ENCODE measurements at regions not wholly inside any gene's neighbourhood (a gene's known extent, or its start where the extent isn't known, plus 50 kb on each side); places are given as distances from the start of the nearest gene placed in this dataset.
A peak's percentile ranks its signal among the peaks of the same experiment; 100 is the strongest.
"Not testable (repeated sequence)": the region's sequence is repeated elsewhere in the genome, so short reads cannot be mapped to it uniquely, and the experiment has no call there.

- DNase-seq (ENCODE audit: low spot score), result no peak
Observed at GRCh38 chr18:6525604-6526003, 110.9 kb upstream of the L3MBTL4 start.

DNA sequence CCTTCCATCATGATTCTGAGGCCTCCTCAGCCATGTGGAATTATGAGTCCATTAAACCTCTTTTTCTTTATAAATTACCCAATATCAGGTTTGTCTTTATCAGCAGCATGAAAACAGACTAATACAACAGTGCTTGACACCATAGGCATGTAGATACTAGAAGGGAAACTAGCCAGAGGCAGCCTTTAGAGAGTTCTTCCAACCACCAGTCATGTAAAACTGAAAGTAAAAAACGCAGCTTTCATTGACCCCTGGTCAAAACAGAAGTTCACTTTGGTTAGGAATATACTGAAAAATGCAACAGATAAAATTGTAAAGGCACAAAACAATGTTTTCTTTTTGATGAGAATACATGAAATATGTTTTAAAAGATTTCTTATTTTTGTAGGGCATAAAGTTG lies 122.8 kb upstream of the L3MBTL4 start:
- no peak for DNase-seq (ENCODE audit: low spot score)

- not testable (repeated sequence) for DNase-seq (ENCODE audit: low spot score)
Observed at GRCh38 chr18:6541131-6541679, 126.5 kb upstream of the L3MBTL4 start.

DNA sequence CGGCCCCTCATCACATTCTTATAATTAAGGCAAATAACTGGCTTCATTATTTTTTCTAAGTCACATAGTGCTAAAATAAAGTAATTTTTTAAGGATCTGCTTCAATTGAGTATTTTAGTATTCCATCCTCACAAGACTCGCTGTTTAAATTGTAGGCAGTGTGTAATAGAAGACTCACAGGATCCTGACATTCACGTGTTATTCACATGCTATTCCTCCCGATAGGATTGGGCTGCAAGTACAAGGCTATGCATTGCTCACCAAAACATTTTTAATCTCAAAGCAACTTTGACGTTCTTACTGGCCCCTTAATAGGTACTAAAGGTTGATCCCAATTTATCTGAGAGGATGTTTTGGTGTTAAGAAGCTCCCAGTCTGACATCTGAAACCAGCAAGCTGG lies 127.6 kb upstream of the L3MBTL4 start:
- no peak for DNase-seq (ENCODE audit: low spot score)

DNA sequence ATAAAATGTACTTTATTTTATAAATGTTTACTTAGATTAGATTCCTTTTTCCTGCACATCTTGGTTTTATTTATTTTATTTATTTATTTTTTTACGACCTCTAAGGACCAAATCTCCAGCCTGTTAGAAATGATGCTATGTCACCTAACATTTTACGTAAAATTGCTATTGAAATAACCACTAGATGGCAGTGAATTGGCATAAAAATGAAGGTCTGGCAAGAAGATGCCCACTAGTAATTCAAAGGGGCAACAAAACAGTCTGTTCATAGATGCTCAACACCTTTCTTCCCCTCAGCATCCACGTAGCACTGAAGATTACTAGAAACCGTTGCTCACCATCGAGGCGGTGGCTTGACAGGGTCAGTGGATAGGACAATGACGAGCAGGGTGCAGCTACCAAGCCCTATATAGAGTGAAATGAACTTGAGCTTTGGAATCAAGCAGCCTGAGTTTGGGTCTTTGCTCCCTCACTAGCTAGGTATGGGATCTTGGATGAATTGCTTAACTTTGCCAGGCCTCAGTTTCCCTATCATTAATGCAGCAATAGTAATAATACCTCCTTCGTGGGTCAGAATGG lies 128.7 kb upstream of the L3MBTL4 start:
- DNase-seq (ENCODE audit: low spot score), result peak; percentile 42

GRCh38 chr18:6546229-6546628 lies 131.5 kb upstream of the L3MBTL4 start:
- DNase-seq (ENCODE audit: low spot score), result no peak

DNA sequence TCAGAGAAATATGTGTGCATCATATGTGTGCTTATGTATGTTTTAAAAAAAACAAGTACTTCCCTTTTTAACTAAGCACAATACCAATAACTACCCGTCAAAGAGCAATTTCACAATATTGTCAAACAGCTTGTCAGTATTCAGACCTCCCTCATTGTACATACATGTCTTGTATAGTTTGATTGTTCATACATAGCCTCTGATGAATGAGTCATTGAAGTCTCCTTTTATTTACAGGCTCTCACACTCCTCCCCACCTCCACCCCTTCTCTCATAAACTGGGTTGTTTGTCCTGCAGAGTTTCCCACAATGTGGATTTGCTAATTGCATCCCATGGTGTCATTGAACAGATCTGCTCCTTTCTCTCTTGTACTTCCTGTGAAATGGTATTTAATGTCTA lies 132.8 kb upstream of the L3MBTL4 start:
- DNase-seq (ENCODE audit: low spot score), result no peak

DNA sequence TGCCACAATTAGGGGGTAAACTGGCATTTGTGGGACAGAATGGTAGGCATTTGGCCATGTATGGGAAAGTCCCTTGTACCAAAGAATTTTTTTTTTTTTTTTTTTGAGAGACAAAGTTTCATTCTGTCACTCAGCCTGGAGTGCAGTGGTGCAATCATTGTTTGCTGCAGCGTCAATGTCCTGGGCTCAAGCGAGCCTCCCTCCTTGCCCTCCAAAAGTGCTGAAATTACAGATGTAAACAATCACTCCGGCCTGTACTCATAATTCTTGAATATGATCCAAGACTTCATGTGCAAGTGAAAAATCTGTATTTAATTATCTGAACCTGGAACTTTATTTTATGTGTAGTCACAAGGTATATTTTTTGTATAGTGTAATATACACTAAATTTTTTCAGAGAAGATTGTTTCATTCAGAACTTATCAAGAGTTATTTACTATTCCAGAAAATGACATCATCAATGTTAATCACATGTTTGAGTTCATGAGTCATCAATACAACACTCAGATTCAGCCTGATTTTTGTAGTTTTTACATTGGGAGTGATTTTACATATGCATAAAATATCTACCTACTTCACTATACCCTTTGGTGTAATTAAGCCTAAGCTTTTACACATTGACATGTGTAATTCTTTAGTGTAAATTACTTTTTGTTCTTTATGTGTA lies 138.7 kb upstream of the L3MBTL4 start:
- no peak for DNase-seq (ENCODE audit: low spot score)

- DNase-seq (ENCODE audit: low spot score), result peak; percentile 31
Observed at GRCh38 chr18:6557057-6557769, 142.5 kb upstream of the L3MBTL4 start.

DNA sequence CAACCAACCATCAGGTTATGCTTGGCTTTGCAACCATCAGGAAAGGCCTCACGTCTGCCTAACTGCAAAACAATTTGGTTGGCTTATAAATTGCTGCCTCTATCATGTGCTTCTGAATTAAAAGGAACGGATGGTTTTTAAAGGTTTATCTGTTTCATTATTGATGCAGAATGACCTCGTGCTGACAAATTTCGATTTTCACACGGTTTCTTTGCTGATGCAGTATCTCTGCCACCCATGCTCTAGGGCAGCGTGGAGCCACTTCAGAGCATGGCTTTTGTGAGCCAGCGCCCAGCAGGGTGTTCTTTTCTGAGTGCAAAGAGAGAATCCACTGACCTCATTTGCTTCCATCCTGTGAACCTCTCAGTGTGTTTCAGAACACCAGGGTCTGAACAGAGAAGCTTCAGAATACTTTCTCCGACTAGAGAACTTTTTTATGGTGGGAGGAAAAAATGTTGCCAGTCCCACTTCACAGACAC lies 143.1 kb upstream of the L3MBTL4 start:
- no peak for DNase-seq (ENCODE audit: low spot score)

DNA sequence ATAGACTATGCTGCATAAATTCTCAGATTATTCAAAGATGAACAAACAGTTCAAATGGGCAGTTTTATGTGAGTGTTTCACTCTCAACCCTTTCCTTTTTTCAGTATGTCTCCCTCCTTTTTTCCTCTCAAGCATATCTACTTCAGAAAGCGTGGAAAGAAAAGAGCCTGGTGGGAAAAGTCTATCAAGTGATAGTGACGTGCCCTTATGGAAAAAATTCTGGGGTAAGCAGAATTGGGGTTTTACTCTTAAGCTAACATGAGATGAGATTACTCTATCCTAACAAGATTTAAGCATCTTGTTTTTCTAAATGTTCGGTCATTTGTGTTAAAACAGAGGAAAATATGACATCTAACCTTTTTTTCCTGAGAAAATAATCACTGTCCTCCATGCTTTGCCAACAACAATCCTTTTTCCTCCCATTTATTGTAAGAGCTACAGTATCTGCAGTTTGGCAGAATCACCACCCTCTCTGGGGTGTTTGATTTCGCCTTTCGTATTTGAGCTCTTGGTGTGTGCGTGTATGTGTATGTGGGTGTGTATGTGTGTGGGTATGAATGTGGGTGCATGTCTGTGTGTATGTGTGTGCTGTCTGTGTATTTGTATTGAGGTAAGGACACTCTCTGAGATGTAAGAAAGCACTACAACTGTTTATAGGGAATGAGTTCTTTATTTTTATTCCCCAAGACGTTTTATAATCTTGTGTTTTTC lies 143.9 kb upstream of the L3MBTL4 start:
- no peak for DNase-seq (ENCODE audit: low spot score)

DNA sequence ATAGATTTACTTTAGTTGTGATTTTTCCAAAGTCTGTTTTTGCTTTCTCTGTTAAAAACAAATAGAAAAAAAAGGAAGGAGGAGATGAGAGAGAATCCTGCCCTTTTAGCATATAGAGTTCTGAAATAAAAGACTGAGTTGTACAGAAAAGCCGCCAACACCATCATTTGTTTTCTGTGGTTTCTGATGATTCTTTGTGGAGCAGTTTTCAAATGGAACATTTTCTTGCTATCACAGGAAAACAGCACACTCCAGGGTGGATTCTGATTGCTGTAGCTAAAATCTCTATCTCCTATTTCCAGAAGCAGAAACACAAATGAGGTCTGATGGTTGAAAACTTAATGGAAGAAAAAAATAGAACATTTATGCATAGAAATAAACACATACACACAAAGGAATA lies 144.6 kb upstream of the L3MBTL4 start:
- DNase-seq (ENCODE audit: low spot score), result no peak

DNA sequence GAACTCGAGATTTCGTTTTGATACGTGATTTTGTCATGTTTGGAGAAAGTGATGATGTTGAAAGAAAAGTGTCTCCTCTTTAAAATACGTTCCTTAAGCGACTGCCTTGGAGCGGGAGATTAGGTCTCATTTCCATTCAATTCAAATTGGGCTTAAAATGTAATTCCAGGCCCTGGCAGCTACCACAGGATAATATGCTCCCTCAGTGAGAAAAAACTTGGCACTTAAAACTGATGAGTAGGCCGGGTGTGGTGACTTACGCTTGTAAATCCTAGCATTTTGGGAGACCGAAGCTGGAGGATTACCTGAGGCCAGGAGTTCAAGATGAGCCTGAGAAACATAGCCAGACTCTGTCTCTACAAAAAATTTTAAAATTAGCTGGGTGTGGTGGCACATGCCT lies 146.3 kb upstream of the L3MBTL4 start:
- DNase-seq (ENCODE audit: low spot score), result no peak

DNA sequence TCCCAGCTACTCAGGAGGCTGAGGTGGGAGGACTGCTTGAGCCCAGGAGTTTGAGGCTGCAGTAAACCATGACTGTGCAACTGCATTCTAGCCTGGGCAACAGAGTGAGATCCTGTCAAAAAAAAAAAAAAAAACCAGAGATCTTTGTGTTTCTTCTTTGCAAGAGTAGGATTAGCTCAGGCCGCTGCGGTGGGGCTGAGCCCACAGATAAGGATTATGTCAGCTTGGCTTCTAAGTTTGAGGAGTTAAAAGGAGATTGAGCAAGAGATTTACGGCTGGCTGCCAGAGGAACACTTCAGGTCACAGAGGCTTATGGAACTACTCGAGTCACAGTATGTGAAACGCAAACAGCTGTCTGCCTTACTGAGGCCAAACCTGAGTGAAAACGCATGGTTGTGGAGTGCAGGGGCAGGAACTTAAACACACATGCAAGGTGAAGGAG lies 146.7 kb upstream of the L3MBTL4 start:
- no peak for DNase-seq (ENCODE audit: low spot score)

- no peak for DNase-seq (ENCODE audit: low spot score)
Observed at GRCh38 chr18:6561862-6562291, 147.2 kb upstream of the L3MBTL4 start.

DNA sequence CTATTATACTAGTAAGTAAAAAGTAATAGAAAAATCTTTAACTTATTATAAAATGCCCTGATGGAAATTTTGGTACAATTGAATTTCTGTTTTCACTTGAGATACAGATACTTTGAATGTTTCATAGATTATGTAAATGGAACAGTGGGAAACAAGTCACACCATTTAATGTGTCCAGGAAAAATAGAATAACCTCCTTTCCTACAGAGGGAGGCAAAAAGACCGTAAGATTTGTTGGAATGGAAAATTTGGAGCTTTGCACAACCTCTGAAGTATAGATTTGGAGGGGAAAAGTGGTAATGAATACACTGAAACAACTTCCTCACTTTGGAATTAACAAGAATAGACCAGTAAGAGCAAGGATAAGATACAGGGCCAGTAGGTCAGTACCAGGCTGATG lies 149.2 kb upstream of the L3MBTL4 start:
- DNase-seq (ENCODE audit: low spot score), result no peak

DNA sequence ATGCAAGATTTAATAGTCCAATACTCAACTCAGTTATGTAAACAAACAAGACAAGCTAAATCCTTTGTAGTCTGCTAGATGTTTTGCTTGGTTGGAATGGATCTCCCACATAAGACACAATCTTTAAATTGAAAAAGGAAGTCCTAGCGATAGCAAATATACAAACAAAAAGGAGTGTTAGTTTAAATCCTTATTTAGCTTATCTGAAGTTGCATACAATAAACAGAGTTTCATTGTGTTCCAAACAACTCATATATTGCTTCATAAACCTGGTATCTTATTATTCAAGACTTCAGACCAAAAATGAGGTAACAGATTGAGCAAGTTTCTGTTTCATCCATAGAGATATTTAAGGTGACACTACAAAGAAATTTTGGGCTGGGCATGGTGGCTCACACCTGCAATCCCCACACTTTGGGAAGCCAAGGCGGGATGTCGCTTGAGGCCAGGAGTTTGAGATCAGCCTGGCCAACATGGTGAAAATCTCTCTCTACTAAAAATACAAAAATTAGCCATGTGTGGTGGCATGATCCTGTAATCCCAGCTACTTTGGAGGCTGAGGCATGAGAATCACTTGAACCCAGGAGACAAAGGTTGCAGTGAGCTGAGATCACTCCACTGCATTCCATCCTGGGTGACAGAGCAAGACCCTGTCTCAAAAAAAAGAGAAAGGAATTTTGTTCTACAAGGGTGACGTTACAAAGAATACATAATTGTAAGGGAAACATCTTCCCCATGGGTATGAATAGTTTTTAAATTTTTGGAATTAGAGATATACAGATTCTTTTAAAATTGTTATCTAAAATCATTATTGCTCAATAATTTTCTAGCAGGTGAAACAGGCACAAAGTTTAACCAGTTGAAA lies 150.5 kb upstream of the L3MBTL4 start:
- no peak for DNase-seq (ENCODE audit: low spot score)

DNA sequence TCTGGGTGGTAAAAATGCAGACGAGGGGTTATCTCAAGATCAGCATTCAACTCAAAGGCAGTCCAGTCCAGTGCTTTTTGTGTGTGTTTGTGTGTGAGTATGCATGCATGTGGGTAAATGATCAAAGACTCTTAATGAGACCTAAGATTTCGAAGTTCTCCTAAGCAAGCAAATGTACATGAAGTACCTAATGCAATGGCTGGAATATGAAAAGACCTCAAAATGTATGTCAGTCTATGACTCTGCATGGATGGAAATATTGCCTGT lies 151.0 kb upstream of the L3MBTL4 start:
- no peak for DNase-seq (ENCODE audit: low spot score)

GRCh38 chr18:6566338-6566911 lies 151.7 kb upstream of the L3MBTL4 start:
- no peak for DNase-seq (ENCODE audit: low spot score)

DNA sequence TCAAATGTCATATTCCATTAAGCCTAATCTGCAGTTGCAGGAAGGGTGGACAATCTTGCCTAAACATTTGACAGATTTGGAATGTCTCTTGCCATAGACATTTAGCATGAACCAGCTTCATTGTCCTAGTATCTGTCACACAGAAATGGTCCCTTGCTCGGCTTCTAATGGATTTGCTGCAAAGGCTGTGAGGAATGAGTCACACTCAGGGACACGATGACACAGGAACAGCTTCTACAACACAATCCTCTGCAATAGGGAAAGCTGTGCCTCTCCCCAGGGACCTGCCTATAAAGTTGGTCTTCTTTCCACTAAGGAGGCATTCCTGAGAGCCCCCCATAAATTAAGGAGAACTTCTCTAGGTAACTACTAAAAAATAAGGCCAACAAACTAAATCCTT lies 155.1 kb upstream of the L3MBTL4 start:
- DNase-seq (ENCODE audit: low spot score), result no peak

- no peak for DNase-seq (ENCODE audit: low spot score)
Observed at GRCh38 chr18:6570581-6571238, 156.0 kb upstream of the L3MBTL4 start.
